ENCODE measurements at regions not wholly inside any gene's neighbourhood (a gene's known extent, or its start where the extent isn't known, plus 50 kb on each side); places are given as distances from the start of the nearest gene placed in this dataset.
"Not testable (repeated sequence)": the region's sequence is repeated elsewhere in the genome, so short reads cannot be mapped to it uniquely, and the experiment has no call there.

- Histone ChIP-seq H3K36me3 (peaks cover 0 to 5% (median 0%) of the 10 kb centered on the region in 6 donors), H3K27ac (no peak overlapping the region), H3K27me3 (replicated peaks in 1 of 7) (no peaks in the 10 kb centered on the region), H3K9me3 (peaks cover 0 to 7% (median 0%) of the 10 kb centered on the region in 8 donors), H3K4me1 (no peaks in the 10 kb centered on the region), H3K4me3 (no peak overlapping the region)
- intact Hi-C loops (cut with DNase I; ENCODE audit: low total_unique reads), result no loop called here
- DNase-seq, result no peak
- WGBS, 5 donors, result 81 to 97% (median 91%) methylated on average over 1 of the region's 1 CpG
- TF ChIP-seq, protein P1, sequence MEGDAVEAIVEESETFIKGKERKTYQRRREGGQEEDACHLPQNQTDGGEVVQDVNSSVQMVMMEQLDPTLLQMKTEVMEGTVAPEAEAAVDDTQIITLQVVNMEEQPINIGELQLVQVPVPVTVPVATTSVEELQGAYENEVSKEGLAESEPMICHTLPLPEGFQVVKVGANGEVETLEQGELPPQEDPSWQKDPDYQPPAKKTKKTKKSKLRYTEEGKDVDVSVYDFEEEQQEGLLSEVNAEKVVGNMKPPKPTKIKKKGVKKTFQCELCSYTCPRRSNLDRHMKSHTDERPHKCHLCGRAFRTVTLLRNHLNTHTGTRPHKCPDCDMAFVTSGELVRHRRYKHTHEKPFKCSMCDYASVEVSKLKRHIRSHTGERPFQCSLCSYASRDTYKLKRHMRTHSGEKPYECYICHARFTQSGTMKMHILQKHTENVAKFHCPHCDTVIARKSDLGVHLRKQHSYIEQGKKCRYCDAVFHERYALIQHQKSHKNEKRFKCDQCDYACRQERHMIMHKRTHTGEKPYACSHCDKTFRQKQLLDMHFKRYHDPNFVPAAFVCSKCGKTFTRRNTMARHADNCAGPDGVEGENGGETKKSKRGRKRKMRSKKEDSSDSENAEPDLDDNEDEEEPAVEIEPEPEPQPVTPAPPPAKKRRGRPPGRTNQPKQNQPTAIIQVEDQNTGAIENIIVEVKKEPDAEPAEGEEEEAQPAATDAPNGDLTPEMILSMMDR (IDR thresholded peaks at IDR 0.05 in 8 of 11, conservative IDR thresholded peaks at IDR 0.05 in 3 of 11), result no peak
- TF ChIP-seq POLR2AphosphoS5 (IDR thresholded peaks at IDR 0.05) (no peak), POLR2A (IDR thresholded peaks at IDR 0.05) (no peak)
Measured at GRCh38 chr2:144115739-144116291, 404.1 kb downstream of the ZEB2 start.

DNA sequence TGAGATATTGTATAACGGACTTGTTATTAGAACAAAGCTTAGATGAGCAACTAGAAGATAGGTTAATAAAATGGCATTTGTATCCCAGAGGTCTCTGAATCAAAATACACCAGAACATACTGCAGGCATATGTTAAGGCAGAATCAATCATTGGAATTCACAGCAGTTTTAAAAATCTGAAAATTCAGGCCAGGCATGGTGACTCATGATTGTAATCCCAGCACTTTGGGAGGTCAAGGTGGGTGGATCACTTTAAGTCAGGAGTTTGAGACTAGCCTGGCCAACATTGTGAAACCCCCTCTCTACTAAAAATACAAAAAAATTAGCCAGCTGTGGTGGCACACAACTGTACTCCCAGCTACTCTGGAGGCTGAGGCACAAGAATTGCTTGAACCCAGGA is 405.2 kb downstream of the ZEB2 start:
- Histone ChIP-seq H3K27me3 (replicated peaks in 1 of 7) (no peaks in the 10 kb centered on the region), H3K36me3 (peaks cover 0 to 5% (median 0%) of the 10 kb centered on the region in 6 donors), H3K4me1 (no peaks in the 10 kb centered on the region), H3K9me3 (peaks cover 0 to 7% (median 0%) of the 10 kb centered on the region in 8 donors), H3K27ac (no peak overlapping the region), H3K4me3 (no peak overlapping the region)
- 95 to 100% (median 98%) methylated on average over 1 of the region's 1 CpG for WGBS, 5 donors
- no peak for DNase-seq
- intact Hi-C loops (cut with DNase I; ENCODE audit: low total_unique reads), result no loop called here
- TF ChIP-seq, protein P1 (IDR thresholded peaks at IDR 0.05 in 8 of 11, conservative IDR thresholded peaks at IDR 0.05 in 3 of 11), result no peak
- no peak for TF ChIP-seq POLR2AphosphoS5 (IDR thresholded peaks at IDR 0.05)
- no peak for TF ChIP-seq POLR2A (IDR thresholded peaks at IDR 0.05)

DNA sequence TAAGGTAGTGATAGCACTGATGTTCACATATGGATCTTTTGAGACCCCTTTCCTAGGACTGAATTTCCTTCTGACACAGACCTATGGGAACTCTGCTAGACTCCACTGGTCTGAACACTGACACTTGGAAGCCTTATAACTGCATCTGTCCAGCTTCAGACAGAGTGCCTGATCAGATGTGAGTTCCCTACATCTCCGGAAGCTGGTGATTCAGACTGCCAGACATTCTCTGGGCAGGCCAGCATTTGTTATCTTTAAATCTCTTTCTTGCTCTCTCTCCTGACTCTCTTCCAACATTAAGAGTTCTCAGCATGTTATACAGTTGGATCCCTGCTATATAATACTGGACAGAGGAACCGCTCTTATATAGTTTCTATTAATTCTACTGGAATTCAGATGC is 408.5 kb downstream of the ZEB2 start:
- no peak for DNase-seq
- WGBS, 5 donors, result 80 to 88% (median 83%) methylated on average over 2 of the region's 2 CpGs
- Histone ChIP-seq H3K27me3 (replicated peaks in 1 of 7) (no peaks in the 10 kb centered on the region), H3K4me3 (no peak overlapping the region), H3K9me3 (peaks cover 0 to 24% (median 1%) of the 10 kb centered on the region in 8 donors), H3K4me1 (no peaks in the 10 kb centered on the region), H3K27ac (no peak overlapping the region), H3K36me3 (no peaks in the 10 kb centered on the region)
- intact Hi-C loops (cut with DNase I; ENCODE audit: low total_unique reads), result no loop called here
- TF ChIP-seq, protein P1 (IDR thresholded peaks at IDR 0.05 in 8 of 11, conservative IDR thresholded peaks at IDR 0.05 in 3 of 11), result no peak
- TF ChIP-seq POLR2A (IDR thresholded peaks at IDR 0.05), result no peak
- no peak for TF ChIP-seq POLR2AphosphoS5 (IDR thresholded peaks at IDR 0.05)

GRCh38 chr2:144106104-144106503 is 413.8 kb downstream of the ZEB2 start:
- not testable (repeated sequence) for DNase-seq, H3K4me3 ChIP-seq

More at GRCh38 chr2:144106104-144106503, 413.8 kb downstream of the ZEB2 start:
- Histone ChIP-seq H3K36me3 (peaks cover 0 to 10% (median 0%) of the 10 kb centered on the region in 6 donors), H3K9me3 (peaks cover 0 to 51% (median 29%) of the 10 kb centered on the region in 8 donors)
- WGBS, 5 donors, result 97 to 100% (median 97%) methylated on average over 2 to 3 of the region's 3 CpGs
- H3K27ac ChIP-seq; intact Hi-C loops (cut with DNase I; ENCODE audit: low total_unique reads); H3K4me1 ChIP-seq; H3K27me3 ChIP-seq (replicated peaks in 1 of 7): not testable (repeated sequence)

Data from spleen (tissue), 11 donors.